ENCODE measurements at regions not wholly inside any gene's neighbourhood (a gene's known extent, or its start where the extent isn't known, plus 50 kb on each side); places are given as distances from the start of the nearest gene placed in this dataset.

DNA sequence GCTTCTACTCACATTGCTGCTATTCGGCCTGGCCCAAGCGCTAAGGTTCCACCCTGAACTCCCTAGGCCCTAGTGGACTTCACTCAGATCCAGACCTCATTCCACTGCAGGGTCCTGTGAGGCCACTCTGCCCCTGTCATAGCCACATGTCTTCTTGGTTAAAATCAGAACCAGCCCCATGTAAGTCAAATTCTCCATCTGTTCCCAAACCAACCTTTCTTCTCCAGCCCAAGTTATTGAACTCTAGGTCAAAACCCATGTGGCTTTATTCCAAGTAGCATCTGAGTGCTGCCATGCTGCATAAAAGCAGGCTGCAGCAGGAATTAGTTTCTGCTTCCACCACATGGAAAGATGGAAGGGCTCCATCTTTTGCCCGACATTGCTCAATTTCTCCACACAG lies 281.2 kb downstream of the SNX13 start:
- H3K4me3 ChIP-seq (ENCODE audit: low read depth, low read length): no peak overlapping the region
- TF ChIP-seq, protein P1, sequence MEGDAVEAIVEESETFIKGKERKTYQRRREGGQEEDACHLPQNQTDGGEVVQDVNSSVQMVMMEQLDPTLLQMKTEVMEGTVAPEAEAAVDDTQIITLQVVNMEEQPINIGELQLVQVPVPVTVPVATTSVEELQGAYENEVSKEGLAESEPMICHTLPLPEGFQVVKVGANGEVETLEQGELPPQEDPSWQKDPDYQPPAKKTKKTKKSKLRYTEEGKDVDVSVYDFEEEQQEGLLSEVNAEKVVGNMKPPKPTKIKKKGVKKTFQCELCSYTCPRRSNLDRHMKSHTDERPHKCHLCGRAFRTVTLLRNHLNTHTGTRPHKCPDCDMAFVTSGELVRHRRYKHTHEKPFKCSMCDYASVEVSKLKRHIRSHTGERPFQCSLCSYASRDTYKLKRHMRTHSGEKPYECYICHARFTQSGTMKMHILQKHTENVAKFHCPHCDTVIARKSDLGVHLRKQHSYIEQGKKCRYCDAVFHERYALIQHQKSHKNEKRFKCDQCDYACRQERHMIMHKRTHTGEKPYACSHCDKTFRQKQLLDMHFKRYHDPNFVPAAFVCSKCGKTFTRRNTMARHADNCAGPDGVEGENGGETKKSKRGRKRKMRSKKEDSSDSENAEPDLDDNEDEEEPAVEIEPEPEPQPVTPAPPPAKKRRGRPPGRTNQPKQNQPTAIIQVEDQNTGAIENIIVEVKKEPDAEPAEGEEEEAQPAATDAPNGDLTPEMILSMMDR (IDR thresholded peaks at IDR 0.05; ENCODE audit: low read depth, low read length): no peak

DNA sequence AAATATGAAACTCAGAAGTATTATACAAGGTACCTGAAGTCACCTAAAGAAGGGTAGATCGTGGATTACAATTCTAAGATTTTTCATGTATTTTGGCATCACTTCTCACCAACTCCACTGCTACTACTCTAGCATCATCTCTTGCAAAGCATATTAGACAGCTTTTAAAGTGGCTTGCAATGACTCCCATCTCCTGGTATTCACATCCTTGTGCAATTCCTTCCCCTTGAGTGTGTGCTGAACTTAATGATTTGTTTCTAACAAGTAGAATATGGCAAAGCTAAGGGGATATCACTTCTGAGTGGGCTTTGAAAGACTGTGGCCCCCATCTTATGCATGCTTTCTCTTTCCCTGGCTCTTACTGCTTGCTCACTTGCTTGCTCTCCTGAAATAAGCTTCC lies 280.2 kb downstream of the SNX13 start:
- TF ChIP-seq, protein P1 (IDR thresholded peaks at IDR 0.05; ENCODE audit: low read depth, low read length): no peak
- no peak overlapping the region for H3K4me3 ChIP-seq (ENCODE audit: low read depth, low read length)

DNA sequence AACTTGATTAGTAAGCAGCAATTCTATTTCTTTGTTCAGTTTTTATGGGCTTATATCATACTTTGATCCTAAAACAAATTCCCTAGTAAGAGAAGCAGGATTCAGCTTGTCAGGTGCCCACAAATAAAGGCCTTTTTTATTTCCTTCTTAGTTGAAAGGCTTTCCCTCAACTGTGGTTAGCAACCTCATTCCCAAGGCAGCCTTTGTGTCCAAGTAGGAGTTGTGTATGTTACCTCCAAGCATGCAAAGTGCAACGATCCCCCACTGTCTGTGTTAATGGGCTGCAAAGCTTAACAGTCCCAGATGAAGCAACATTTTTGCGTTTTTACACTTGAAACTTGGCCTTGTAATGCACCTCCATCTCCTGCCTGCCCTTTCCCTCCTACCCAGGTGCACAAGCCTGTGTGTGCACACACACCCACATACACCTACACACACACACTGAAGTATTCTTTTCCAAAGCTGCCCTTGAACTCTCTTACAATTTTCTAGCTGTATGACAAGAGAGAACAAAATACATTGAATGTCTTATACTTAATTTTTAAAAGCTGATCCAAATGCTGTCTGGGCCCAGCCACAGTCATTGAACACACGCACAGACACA lies 278.2 kb downstream of the SNX13 start:
- TF ChIP-seq, protein P1 (IDR thresholded peaks at IDR 0.05; ENCODE audit: low read depth, low read length): no peak
- H3K4me3 ChIP-seq (ENCODE audit: low read depth, low read length): no peak overlapping the region

DNA sequence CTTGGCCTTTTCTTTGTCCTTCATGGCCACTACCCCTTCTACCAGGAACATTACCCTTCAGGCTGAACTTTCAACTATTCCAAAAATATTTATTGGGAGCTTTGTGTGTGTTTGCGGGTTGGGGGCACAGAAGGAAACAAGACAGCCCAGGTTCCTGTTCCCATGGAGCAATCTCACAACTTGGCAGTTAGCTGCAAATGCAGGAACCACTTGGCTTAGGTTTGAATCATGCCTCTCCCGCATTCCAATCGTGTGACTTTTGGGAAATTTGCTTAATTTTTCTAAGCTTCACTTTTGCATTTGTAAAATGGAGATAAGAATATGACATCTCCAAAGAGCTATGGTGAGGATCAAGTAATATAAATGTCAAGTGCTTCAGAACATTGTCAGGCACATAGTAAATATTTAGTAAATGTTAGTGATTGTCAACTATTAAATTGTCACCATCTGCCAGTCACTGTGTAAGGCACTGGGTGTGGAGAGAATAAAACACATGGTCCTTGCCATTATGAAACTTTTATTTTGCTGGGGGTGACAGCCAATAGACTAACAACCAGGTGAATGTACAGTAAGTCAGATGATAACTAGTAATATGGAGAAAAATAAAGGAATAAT lies 277.1 kb downstream of the SNX13 start:
- TF ChIP-seq, protein P1 (IDR thresholded peaks at IDR 0.05; ENCODE audit: low read depth, low read length): no peak
- H3K4me3 ChIP-seq (ENCODE audit: low read depth, low read length): no peak overlapping the region

DNA sequence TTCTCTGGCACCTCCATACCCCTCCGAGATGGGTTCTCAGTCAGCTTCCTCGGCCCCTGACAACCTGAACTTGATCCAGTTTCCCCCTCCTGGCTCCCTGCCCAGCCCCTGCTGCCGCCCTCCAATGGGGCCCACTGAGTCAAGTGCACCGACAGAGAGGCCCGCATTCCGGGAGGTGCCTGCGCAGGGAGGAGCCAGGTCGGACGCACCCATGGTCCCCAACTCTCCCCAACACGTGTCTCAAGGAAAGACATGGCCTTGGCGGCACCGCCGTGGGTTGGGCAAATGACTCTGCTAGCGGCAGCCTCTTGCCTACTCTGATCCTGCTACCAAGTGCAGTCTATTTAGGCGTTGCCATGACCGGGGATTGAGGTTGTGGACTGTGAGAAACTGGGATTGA lies 275.3 kb downstream of the SNX13 start:
- TF ChIP-seq, protein P1 (IDR thresholded peaks at IDR 0.05; ENCODE audit: low read depth, low read length): no peak
- H3K4me3 ChIP-seq (ENCODE audit: low read depth, low read length): no peak overlapping the region

DNA sequence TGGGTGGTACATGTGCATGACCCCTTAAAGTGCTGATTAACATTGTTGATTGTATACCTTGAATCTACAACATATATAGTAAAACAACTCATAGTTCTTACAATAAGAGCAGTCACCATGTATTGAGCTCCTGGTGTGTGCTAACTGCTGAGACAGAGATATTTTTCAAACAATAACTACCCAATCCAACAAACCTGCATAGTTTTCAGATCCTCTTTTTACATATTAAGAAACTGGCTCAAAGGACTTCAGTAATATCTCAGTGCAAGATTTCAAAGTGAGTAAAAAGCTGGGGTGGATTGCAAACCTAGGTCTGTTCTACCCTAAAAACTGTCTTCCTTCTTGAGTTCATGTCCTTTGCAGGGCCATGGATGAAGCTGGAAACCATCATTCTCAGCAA lies 272.2 kb downstream of the SNX13 start:
- H3K4me3 ChIP-seq (ENCODE audit: low read depth, low read length): no peak overlapping the region
- TF ChIP-seq, protein P1 (IDR thresholded peaks at IDR 0.05; ENCODE audit: low read depth, low read length): no peak

DNA sequence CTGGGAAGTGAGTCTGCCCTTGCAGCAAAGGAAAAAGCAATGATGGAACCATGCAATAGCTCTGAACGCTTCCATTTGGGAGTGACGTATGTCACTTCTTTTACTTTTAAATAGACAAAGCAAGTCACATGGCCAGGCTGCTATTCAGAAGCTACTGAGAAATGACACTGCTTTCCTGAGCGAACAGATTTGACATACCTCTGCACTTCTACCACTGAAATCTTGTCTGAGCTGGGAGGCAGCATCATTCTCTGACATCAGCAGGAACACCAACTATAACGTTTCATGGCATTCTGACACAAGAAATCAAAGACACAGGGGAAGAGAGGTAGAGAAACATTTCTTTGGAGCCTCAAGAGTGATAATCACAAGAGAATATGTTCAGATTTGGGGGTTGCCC lies 271.1 kb downstream of the SNX13 start:
- TF ChIP-seq, protein P1 (IDR thresholded peaks at IDR 0.05; ENCODE audit: low read depth, low read length): no peak
- H3K4me3 ChIP-seq (ENCODE audit: low read depth, low read length): no peak overlapping the region
